HG03139 (cell line): ENCODE measurements at regions not wholly inside any gene's neighbourhood (a gene's known extent, or its start where the extent isn't known, plus 50 kb on each side); places are given as distances from the start of the nearest gene placed in this dataset.
"Not testable (repeated sequence)": the region's sequence is repeated elsewhere in the genome, so short reads cannot be mapped to it uniquely, and the experiment has no call there.

Source experiments
- ATAC-seq: cut with Tn5 transposase; IDR thresholded peaks from one replicate; pipeline ENCODE4 v1.9.1; 2021; ENCODE audit not compliant: unreplicated experiment

- ATAC-seq: no peak
Observed at GRCh38 chr17:16888413-16889087, 83.4 kb downstream of the TNFRSF13B start.

DNA sequence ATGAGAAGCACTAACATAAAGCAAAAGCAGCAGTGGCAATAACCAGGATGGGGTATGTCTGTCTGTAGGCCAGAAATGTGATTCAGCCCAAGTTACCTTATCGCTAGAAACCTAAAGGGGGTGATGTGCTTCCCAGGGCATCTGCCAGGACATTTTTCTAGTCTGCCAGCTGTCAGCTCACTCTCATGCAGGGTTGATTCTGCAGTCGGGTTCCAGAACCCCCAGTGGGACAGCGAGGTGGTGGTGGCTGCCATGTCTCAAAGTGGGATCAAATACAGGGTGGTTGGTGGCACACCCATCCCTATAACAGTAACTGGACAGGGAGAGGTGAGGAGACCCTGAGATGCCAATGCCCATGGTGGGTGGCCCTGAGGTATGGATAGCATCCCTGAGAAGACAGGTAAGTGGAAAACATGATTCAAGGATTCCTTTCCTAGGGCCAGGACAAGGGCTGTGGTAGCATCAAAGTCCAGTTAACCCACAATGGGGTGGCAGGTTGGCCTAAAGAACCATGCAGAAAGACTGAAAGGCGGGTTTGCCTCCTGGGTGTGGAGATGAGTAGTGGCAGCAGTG is 84.3 kb downstream of the TNFRSF13B start:
- no peak for ATAC-seq

DNA sequence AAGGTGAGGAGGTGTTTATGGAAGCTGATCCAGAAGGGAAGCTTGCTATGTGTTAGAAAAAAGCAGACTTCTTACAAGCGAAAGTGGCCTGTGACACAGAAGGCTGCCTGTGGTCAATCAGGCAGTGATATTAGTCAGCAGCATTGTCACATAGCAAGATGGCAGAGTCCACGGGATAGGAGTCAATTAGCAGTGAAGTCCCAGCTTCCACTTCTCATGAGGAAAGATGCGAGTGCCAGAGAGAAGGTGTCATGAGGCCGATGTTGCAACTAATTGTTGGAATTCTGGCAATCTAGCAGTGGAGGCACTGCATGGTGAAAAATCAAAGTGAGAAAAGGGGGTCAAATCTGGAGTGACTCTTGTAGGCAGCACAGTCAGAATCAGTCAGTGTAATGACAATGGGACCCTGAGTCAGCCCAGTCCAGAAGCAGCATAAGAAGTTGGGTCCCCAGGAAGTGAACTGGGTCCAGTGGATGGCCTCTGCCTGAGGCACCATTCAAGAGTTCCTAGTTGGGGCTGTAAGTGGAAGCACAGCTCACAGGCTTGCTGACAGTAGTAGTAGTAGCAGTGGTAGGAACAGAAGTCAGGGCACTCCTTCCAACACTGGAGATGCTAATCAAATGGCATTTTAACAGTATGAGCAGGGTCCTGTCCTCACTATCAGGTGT is 85.1 kb downstream of the TNFRSF13B start:
- ATAC-seq: peak; percentile 75

DNA sequence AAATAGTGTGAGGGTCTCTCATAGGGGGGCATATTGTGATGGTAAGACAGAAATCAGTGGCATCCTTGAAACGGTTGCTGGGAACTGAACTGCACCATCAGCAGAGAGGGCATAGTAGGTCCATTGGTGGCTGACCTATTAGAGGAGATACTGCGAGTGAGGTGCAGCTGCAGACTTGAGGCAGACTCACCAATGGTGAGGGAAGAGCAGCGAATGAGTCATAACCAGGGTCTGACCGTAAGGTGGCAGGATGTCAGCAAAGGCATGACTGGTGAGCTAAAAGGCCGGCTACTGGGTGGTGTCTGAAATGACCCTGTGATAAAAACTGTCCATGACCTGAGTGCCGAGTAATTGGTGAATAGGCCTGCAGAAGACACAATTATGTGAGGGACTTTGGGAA is 86.7 kb downstream of the TNFRSF13B start:
- ATAC-seq: not testable (repeated sequence)

DNA sequence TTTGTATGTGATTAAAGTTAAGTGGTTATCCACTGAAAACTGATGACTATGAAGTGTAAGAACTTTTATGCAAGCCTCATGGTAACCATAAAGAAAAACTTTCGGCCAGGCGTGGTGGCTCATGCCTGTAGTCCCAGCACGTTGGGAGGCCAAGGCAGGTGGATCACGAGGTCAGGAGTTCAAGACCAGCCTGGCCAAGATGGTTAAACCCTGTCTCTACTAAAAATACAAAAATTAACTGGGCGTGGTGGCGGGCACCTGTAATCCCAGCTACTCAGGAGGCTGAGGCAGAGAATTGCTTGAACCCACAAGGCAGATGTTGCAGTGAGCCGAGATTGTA is 89.0 kb downstream of the TNFRSF13B start:
- ATAC-seq: not testable (repeated sequence)

GRCh38 chr17:16882243-16882925 is 89.5 kb downstream of the TNFRSF13B start:
- ATAC-seq: no peak

GRCh38 chr17:16881239-16881924 is 90.5 kb downstream of the TNFRSF13B start:
- ATAC-seq: no peak

DNA sequence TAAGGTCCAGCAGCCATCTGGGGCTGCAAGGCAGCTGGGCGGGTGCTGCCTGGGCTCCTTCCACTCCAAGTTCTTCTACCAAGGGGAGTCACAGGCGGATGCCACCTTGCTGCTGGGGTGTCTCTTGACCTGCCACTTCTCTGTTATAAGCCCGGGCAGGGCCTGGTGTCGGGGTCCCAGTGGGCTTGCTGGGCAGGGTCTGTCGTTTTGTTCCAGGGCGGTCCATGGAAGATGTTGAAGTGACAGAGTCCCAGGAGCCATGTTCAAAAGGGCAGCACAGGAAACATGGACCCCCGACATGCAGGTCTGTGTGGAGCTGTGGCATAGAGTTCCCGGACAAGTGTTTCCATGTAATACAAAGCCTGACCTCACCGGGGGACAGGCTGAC is 91.1 kb downstream of the TNFRSF13B start:
- no peak for ATAC-seq

- no peak for ATAC-seq
Observed at GRCh38 chr17:16880121-16880842, 91.6 kb downstream of the TNFRSF13B start.

DNA sequence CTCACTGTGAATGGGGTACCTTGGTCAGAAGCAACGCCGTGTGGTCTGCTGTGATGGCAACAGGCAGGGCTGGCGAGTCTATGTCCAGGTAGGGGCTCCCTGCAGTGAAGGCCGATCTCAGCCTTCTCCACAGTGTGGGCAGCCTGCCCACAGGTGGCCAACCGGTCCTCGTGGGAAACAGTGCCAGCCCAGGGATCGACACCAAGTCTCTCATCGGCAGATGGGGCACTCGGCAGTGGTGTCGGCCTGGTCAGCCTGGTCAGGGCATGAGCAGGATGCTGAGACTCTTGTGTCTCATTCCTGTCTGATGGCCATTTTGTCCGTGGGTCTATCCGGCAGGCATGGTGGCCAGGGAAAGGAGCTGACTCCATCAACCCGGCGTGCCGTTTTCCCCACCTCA is 92.2 kb downstream of the TNFRSF13B start:
- no peak for ATAC-seq

DNA sequence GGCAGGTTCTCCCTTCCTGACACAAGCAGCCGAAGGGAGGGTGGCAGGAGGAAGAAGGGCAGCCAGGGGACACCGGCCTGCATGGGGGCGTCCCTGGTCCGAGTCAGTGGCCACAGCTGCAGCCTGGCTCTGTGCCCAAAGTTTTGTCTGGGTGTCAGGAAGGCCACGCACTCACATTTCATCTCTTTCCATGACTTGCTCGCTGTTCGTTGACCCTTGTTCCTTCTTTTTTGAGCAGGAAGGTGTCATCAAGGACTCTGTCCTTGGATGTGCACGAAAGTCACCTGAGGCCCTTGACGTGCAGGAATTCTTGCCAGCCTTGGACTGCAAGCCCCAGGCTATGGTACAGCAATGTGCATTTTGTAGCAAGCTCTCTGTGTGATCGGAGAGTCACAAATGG is 93.3 kb downstream of the TNFRSF13B start:
- ATAC-seq: no peak

DNA sequence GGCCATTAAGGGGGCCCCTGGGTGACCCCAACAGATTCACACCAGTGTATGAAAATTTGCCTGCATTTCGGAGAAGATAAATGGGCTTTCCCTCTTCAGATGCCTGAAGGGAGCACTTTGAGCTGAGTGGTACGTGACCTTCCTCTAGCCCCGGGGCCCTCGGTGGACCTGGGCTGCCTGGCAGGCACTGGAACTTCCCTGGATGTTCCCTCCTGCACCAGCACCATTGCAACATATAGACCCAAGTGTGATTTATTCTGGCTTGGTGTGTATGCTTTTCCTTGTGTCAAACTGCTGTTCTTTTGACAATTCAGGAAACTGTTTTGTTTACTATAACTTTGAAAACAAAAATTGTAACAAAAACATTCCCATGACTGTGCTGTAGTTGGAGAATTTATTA is 93.8 kb downstream of the TNFRSF13B start:
- ATAC-seq: no peak

GRCh38 chr17:16877099-16877498 is 94.8 kb downstream of the TNFRSF13B start:
- ATAC-seq: no peak

DNA sequence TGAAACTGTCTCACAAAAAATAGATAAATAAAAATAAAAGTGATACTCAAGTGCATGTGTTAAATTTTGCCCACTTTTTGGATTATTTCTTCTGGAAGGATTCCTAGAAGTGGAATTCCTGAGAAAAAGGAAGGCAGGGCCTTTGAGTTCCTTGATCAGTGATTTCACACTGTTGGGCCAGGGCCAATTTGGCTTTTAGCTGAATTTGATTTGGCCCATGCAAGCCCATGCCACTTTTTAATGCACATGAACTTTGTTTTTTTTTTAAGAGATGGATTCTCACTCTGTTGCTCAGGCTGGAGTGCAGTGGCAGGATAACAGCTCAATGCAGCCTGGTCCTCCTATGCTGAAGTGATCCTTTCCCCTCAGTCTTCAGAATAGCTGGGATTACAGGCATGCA is 96.3 kb downstream of the TNFRSF13B start:
- ATAC-seq: no peak

DNA sequence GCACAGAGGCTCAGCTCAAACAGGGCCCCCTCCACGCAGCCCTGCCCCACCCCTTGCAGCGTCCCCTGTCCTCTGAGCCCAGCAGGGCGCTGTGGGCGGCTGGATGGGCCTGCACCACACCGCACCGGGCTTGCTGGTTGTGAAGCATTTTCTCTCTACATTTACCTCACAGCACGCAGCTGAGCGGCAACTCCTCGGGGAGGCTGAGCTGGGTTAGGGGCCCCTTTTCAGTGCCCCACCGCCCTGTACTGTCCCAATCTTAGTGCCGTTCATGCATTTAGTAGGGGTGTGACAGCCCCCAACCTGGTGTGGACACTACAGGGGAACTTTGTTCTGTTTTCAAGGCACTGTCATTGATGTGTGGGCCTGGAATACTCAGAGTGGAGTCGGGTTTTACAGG is 97.7 kb downstream of the TNFRSF13B start:
- not testable (repeated sequence) for ATAC-seq

DNA sequence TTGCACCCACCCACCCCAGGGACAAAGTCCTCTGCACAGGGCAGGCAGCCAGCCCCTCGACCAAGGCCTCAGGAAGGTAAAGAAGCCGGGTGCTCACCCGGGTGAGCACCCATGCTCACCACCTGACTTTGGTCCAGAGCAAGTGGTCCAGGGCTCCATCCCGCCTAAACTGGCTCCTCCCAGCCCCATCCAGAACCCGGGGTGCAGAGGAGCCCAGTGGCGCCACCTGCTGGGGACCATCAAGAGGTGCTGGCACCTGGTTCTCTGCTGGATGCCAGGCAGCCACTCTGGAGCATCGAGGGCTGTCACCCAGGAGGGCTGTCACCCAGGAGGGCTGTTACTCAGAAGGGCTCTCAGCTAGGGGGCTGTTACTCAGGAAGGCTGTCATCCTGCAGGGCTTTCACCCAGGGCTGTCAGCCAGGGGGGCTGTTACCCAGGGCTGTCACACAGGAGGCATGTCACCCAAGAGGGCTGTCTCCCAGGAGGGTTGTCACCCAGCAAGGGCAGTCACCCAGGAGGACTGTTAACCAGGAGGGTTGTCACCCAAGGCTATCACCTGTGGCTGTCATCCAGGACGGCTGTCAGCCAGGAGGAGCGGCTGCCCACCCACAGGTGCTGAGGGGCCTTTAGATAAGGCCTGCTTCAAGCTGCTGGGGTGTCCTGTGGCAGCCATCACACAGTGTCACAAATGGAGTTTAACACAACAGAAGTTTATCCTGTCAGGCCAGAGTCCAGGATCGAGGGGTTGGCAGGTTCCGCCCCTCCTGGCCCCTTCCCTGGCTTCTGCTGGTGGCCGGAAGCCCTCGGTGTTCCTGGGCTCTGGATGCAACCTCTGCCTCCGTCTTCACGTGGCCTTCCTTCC is 98.5 kb downstream of the TNFRSF13B start:
- ATAC-seq: no peak

DNA sequence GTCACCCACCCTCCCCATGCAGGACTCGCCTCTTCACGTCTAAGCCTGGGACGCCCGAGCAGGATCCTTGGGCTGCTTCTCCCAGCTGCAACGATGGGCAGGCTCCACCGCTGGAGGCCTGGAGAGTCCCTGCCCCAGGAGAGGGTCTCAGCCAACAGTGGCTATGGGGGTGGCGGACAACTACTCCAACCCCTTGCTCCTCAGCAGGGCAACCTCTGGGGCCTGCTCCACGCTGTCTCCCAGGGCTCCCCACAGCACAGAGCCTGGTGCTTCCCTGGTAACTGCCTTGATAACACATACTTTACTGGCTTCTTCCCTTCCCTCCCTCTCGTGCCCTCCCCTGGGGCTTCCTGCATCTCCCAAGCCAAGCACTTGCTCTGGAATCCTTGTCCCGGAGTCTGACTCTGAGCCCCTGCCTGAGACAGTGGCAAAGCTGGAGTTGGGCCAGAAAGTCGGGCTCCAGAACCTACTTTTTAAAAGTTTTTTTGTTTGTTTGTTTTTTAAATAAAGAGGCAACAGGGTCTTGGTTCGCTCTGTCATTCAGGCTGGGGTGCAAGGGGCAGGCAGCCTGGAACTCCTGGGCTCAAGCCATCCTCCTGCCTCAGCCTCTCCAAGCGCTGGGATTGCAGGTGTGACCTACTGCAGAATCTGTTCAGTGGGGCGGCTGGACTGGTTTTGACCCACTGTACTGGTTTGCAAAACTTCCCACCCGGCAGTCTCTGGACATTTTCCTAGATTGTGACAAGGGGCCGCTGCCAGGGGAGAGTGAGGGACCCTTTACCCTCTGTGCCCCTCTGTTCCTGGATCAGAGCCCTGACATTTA is 99.4 kb downstream of the TNFRSF13B start:
- ATAC-seq: no peak

- not testable (repeated sequence) for ATAC-seq
Observed at GRCh38 chr17:16871446-16872190, 100.3 kb downstream of the TNFRSF13B start.
